ENCODE measurements at regions not wholly inside any gene's neighbourhood (a gene's known extent, or its start where the extent isn't known, plus 50 kb on each side); places are given as distances from the start of the nearest gene placed in this dataset.

GRCh38 chr9:117906763-117907162 is 202.6 kb downstream of the TLR4 start:
- Mint-ChIP-seq H3K4me1 (no peaks in the 10 kb centered on the region), H3K9me3 (peaks cover 18 to 20% of the 10 kb centered on the region in 2 experiments; a peak in 4 of 5 replicates), H3K27me3 (ENCODE audit: low read depth) (no peaks in the 10 kb centered on the region), H3K36me3 (ENCODE audit: insufficient read depth in 1 of 3, low read depth in 3 of 3) (peaks cover 0 to 13% (median 11%) of the 10 kb centered on the region in 3 experiments; a peak in 6 of 7 replicates), H3K27ac (no peak overlapping the region), H3K4me3 (no peak overlapping the region)
- Histone ChIP-seq H3K79me2 (ENCODE audit: insufficient read depth, low read length) (no peaks in the 10 kb centered on the region), H3K14ac (ENCODE audit: insufficient read depth, low read length) (no peak overlapping the region), H4K91ac (ENCODE audit: insufficient read length, low read depth, low read length) (no peak overlapping the region), H3T11ph (ENCODE audit: low read length) (no peak overlapping the region), H2BK20ac (ENCODE audit: low read depth, low read length, poor library complexity, severe bottlenecking) (no peak overlapping the region), H3K79me1 (ENCODE audit: insufficient read depth, low read depth, low read length, poor library complexity, severe bottlenecking) (no peaks in the 10 kb centered on the region), H4K20me1 (ENCODE audit: control insufficient read depth, insufficient read depth, insufficient read length) (no peaks in the 10 kb centered on the region), H4K8ac (replicated peaks; ENCODE audit: insufficient read length, low read depth, low read length) (no peak overlapping the region), H3K23ac (ENCODE audit: insufficient read length, low read depth, low read length) (no peak overlapping the region), H2BK120ac (ENCODE audit: low read depth, low read length, poor library complexity, severe bottlenecking) (no peak overlapping the region), H3K4ac (ENCODE audit: low read depth, low read length) (no peak overlapping the region), H2AK5ac (ENCODE audit: insufficient read length, low read length) (no peak overlapping the region), H3K9ac (ENCODE audit: extremely low read depth, insufficient read length, low read length) (no peak overlapping the region), H4K5ac (ENCODE audit: insufficient read length, low read depth, low read length) (no peak overlapping the region), H3K27me3 (ENCODE audit: insufficient read depth, low read length) (no peaks in the 10 kb centered on the region), H3K4me2 (ENCODE audit: insufficient read depth, insufficient read length, low read length) (no peak overlapping the region), H3K23me2 (ENCODE audit: insufficient read length, low read depth, low read length, poor library complexity, severe bottlenecking) (no peaks in the 10 kb centered on the region), H2BK5ac (ENCODE audit: insufficient read length, low read length) (no peak overlapping the region), H3K18ac (ENCODE audit: insufficient read length, low read depth, low read length) (no peak overlapping the region), H3K9me3 (ENCODE audit: control insufficient read depth, low read depth, low read length) (no peaks in the 10 kb centered on the region), H2BK15ac (ENCODE audit: low read depth, low read length) (no peak overlapping the region), H3K27ac (ENCODE audit: insufficient read length, low read depth, low read length) (no peak overlapping the region), H3K4me1 (ENCODE audit: insufficient read depth, low read length) (no peaks in the 10 kb centered on the region), H3K56ac (ENCODE audit: insufficient read length, low read depth, low read length) (no peak overlapping the region), H2AFZ (ENCODE audit: low read length) (no peak overlapping the region), H2BK12ac (ENCODE audit: insufficient read length, low read depth, low read length) (no peak overlapping the region)
- TF ChIP-seq CTCF (conservative IDR thresholded peaks at IDR 0.05): no peak
- DNase-seq: no peak
- no CpG with 5 or more reads among the region's 4 CpGs for WGBS (ENCODE audit: extremely low coverage, insufficient read length, low lambda C conversion rate)

Measured in H9 (cell line).